ENCODE measurements at regions not wholly inside any gene's neighbourhood (a gene's known extent, or its start where the extent isn't known, plus 50 kb on each side); places are given as distances from the start of the nearest gene placed in this dataset.
A peak's percentile ranks its signal among the peaks of the same experiment; 100 is the strongest.
"Not testable (repeated sequence)": the region's sequence is repeated elsewhere in the genome, so short reads cannot be mapped to it uniquely, and the experiment has no call there.

DNA sequence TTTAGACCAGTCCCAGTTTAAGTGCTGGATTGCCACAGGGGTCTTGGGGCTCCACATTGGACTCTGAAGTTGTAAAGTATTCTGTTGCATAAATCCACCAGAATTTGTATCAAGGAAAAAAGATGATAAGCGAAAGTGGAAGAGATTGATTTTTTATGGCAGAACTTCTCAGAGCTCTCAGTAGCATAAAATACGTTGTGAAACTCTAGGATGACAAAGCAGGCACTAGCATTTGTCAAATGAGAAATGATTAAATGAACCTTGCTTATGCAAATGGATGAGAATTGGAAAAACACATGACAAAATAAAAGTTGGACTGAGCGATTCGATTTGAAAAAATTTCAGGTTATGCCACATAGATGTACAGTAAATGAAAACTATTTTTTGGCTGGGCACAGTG, 253.8 kb upstream of the RAB4A start:
- no peak for DNase-seq

DNA sequence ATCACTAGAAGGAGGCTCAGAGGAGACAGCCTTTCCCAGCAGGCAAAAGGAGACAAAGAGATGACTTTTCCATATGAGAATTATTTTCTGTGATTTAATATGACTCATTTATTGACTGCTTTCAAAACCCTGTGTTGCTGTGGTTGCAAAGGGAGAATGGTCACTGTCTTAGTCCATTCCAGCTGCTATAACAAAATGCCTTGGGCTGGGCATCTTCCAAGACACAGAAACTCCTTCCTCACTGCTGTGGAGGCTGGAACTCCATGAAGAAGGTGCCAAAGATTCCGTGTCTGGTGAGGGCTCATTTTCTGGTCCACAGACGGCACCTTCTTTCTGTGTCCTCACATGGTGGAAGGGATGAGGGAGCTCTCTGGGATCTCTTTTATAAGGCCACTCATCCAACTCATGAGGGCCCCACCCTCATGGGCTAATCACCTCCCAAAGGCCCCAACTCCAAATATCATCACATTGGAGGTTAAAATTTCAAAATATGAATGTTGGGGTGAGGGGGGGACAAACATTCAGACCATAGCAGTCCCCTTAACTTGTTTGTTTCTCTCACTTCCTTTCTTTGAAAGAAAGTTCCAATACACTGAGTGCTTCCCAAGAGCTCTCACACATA, 252.1 kb upstream of the RAB4A start:
- DNase-seq, result no peak

DNA sequence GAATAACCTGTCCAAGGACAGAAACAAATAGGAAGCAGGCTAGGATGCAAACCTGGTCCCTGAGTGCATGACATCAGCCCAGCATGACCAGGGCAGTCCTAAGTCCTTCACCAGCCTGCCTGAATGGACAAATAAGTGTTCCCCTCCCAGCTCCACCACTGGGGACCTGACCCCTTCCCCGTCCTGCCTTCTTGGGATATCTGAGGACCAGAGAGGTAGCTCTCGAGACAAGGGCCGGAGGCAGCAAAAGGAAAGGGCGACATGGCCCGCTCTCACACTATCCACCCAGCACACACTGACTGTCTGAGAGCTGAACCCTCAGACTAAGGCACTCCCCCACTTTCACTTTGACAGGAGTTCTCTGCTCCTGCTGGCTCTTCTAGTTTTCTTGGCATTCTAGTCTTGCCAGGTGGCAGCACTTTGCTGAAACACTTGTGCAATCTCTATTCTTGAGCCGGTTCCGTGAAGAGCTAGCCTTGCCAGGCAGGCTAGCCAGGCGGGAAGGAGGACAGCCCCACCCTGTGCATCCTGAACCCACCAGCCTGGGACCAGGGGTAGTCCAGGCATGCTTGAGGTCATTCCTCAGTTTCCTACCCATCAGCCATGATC, 251.1 kb upstream of the RAB4A start:
- no peak for DNase-seq

DNA sequence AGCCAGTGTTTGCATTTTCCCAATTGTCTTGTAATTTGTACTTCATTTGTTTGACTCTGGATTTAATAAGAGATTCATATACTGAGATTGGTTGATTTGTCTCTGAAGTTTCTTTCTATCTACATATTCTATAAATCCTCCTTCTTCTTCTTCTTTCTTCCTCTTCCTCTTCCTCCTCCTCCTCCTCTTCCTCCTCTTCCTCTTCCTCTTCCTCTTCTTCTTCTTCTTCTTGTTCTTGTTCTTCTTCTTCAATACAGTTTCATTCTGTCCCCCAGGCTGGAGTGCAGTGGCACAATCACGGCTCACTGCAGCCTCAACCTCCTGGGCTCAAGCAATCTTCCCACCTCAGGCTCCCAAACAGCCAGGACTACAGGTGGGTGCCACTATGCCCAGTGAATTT, 249.9 kb upstream of the RAB4A start:
- DNase-seq, result not testable (repeated sequence)

DNA sequence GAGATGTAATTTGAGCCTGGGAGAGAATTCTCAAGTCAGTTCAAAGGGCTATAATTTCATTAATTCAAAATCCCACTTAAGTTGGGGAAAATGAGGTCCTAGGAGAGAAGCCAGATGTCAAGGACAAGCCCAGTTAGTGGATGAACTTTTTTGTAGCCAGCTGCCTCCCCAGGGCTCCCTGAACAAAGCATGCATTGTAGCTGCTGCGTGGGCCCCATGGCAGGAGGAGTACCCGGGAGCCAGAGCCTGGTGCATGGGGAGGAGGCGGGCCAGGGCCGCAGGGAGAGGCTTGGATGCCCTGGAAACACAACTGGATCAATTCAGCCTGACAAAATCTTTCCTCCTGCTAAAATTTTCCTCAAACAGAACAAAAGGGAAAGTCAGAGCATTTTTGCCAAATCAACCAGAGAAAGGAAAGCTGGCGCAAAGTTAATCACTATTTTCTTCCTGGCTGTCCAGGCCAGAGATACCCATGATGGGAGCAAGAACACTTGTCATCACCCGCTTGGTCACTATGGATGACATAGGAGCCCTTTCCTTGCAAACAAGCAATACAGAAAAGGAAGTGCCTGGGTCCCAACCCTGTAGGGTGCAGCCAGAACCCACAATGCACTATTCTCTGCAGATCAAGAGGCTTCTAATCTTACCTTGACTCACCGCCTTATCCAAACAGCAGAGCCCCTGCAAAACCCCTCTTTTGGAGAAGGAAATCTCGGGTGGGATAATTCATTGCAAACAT, 248.1 kb upstream of the RAB4A start:
- DNase-seq, result no peak

DNA sequence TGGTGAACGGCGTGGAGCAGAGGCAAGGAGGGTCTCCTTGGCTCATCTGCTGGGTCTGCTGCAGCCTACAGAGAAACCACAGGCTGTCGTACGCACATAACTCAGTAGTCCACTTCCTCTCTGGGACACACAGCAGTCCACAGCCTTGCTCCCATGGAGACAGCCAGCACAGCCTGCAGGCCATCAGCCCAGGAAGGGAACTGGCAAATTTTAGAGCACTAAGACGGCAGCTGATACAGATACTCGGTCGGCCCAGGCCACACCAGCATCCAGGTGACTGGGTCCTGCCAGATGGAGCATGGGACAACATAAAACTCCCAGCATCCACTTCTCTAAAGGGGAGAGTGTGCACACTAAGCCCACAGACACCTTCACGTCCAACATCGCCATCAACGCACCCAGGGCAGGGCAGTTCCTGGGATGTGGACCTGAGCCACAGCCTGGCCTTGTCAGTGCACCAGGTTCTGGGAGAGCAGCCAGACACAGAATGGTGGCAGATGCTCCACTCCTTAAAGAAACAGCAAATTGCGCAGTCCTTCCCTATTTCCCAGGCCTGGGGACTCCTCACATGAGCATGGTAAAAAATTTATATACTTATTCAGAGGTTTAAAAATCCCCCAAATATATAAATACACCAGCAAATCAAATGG, 247.1 kb upstream of the RAB4A start:
- no peak for DNase-seq

DNA sequence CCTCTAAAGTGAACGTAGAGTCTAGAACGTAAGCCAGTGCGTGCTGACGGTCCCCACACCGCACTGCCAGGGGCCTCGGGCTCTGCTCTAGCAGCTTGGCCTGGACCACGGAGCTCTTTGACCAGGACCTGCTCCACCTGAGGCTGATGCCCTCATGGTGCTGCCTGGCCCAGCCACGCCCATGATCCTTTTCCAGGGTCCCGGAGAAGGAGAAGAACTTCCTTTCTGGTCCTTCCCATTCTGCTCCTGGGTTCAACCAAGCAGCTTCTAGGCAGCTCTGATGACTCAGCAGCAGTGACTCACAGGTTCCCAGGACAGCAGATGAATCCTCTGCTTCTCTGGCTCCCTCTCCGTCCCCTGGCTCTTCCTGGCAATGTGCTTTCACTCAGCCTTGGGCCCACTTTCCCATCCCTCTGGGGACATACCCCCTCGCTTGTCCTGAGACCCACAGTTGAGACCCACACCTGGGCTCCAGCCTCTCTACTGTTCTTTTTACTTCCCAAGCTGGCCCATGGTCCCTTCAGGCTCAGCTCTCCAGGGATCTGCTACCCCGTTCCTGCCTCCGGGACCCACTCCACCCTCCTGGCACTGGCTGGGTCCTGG, 246.3 kb upstream of the RAB4A start:
- DNase-seq, result peak; percentile 89

DNA sequence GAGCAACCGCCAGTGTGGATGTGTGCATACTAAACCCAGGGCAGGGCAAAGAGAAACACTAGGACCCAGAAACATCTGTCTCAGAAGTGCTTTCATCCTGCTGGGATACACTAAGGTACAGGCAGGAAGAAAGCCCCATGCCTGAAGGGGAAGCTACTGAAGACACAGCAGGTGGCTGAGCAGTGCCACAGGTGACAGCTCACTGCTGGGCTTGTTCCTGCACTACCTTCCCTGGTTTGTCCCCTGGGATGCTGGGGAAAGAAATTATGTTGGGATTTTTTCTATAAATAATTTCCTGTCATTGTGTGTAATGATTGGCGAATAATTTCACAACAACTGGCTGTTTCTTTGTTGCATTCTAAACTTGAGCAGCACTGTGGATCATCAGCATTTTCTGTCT, 245.3 kb upstream of the RAB4A start:
- no peak for DNase-seq

DNA sequence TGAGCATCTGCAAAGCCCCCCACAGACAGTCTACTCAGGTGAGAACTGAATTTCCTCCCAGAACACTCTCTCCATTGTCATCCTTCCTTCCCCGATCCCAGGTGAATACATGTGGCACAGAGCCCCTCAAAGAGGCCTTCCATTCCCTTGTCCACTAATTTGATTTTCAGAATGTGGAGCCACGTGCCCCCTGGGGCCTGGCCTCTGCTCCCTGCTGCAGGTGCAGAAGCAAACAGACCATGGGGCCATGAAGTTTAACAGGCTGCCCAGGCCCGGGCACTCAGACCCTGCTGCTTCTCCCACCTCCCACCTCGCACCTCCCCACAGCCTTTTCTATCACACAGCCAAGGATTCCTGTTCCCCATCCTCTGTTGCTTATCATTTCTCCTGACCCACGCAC, 243.8 kb upstream of the RAB4A start:
- no peak for DNase-seq

DNA sequence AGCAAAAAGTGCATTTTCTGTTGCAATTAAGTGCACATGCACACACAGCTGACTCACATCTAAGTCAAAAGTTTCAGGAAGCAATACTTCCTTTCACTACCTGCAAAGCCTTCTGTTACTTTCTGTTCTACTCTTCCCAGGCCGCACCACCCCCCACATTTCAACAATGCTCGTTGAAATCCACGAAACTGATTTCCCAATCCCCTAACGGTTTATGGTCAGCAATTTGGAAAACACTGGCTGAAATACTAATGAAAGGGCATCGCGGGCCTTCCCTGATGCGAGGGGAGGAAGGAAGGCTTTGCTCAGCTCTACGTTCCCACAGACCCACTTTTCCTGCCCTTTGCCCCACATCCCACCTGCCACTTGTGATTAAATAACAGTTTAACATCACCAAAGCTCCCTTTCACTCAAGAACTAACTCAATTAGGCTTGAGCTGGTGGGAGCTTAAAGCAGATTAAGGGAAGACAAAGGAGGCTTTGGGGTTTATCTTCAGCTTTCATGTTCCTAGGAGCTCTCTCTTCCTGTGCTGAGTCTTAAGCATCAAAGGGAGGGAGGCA, 243.2 kb upstream of the RAB4A start:
- DNase-seq, result peak; percentile 49

DNA sequence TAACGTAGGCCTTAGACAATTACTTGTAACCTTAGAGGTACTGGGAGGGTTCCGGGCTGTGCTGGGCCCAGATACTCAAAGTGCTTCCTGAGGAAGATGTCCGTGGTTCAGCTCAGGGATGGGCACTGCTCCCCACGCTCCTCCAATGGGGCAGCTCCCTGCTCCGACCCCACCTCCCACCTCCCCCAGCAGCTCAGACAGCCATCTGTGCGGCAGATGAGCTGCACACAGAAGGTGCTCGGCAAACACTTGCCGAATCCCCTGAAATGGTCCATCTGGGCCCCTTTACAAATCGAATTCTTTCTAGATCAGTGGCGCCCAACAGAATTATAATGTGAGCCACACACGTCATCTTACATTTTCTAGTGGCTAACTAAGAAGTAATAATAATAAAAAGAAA, 242.4 kb upstream of the RAB4A start:
- DNase-seq, result peak; percentile 11

DNA sequence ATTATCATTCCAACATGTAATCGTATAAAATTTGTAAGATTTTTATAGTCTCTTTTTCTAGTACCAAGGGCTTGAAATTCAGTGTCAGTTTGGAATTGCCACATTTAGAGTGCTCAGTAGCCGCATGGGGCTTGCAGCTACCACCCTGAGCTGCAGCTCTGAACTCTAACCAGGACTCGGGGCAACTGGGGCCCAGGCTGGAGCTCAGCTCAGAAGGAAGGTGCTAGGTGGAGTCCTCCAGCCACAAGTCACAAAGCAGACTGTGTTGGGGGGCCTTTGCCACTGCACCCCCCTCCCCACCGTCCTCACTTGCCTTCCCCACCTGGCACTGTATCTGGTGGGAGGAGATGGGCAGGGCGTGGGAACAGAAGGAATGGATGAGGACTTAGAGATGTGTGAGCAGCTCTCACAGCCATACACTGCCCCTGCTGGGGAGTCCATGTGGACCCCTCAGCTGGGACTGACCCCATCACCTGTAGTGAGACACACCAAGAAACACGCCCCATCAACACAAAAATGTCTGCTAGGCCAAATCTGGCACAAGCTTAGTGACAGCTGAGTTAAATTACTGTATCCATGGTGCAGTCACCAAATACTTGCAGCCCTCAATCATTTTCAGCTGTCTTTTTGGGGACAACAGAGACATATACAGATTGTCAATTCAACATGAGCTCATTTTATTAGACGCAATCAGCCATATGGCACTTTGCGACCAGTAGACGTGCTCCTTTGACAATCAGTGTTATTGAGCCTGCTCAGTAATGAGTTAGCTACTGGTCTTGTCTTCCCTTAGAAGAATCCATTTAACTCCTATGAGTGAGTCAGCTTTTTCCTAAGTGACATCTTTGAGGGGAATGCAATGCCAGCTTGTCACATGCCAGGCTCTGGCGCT, 241.7 kb upstream of the RAB4A start:
- DNase-seq, result peak; percentile 23

DNA sequence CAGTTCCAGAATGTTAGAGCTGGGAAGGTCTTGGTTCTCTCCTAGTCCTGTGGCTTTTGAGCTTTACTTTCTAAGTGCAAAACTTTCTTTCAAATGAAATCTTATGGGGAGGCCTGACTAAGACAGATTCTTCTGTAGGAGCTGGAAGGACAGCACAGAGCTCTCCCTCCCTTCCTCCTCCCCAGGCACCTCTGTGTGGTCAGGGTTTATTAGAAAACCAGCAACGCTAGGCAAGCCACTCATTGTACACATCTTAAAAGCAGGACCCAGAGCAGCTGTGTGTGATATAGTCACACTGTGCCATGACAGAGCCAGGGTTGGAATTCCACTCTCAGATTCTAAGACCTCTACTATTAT, 241.1 kb upstream of the RAB4A start:
- no peak for DNase-seq

DNA sequence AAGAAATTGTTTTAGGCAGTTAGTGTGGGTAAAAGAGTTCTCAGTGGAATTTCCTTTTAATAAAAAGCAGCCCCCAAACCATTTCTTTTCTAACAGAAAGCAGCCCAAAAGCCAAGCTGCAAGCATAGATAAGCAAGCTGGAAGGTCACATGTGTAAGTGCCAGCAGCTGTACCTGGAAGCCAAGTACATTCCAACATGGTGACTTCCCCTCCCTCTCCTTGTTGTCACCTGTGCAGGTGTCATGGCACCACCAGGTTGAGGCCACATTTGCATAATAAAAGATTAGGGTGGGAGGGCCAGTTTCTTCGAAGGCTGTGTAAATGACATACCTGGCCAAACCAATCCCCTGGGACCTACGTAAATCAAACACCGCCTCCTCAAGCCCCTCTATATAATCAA, 240.3 kb upstream of the RAB4A start:
- no peak for DNase-seq

DNA sequence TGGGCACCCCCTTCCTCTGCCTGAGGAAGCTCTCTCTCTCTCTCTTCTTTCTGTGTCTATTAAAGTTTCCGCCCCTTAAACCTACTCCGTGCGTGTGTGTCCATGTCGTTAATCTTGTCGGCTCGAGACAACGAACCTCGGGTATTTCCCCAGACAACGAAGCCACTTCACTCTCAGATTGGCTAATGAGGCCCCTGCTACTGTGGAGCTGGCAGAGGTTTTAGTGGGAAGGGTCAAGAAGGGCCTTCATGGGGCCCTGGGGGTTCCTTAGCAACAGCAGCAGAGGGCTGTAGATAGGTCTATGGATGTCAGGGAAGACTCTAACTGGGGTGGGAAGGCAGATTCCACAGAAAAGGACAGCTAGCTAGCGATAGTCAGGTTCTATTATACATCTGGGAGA, 239.8 kb upstream of the RAB4A start:
- no peak for DNase-seq

DNA sequence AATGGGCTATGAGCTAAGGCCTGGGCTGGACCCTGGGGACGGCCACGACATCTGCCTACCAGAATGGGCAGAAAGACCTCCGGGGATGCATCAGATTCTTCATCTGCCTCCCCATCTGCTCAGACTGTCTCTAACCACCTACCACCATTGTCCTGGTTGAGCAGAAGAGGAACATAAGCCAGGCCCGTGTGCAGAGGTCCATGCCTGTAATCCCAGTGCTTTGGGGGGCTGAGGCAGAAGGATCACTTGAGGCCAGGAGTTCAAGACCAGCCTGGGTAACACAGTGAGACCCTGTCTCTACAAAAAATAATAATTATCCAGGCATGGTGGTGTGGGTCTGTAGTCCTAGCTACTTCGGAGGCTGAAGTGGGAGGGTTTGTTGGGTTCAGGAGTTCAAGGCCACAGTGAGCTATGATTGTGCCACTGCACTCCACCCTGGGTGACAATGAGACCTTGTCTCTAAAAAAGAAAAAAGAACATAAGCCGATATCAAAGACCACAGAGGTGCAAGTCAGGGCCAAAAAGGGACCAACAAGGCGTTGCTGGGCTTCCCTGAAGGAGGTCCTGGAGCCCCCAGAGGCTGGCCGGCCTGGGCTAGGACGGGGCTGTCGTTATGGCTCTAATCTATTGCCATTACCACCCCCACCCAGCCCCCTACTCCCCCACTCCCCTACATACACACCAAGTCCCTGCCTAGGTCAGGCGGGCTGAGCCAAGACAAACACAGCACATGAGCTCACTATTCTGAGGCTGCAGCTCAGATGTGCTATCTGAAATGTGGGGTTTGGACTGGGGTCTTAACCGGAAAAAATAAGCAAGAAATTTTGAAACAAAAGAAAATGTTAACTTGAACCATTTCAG, 239.2 kb upstream of the RAB4A start:
- DNase-seq, result no peak

DNA sequence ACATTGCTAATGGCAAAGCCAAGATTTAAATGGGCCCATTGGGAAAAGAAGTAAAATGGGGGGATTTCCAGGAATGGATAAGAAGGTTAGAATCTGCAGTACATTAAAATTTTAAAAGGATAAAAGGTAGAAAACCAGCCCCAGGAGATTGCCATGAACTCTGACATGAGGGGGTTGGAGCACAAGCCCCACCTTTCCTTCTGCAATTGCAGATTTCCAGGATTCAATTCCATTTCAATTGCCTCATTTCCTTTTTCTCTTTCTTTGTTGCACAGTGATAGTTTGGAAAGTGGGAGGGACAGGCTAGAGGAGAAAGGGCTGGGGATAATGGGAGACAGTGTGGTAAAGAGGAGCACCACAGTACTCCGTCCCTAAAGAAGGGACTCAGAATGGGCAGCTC, 238.5 kb upstream of the RAB4A start:
- peak; percentile 33 for DNase-seq

DNA sequence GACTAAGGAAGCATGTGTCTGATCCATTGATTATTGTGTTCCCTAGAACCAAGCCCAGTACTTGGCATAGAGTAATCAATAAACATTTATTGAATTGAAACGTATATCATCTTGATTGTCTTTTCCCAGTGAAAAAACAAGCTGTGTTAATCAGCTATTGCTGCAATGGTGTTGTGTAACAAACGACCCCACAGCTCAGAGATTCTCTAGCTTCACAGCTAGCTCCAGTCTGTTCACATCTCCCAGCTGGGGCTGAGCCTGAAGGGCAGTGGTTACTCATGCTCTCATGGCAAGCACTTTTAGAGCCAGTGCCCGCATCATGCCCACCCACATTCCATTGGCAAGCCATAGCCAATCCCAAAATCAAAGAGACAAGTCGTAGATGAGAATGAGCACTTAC, 237.4 kb upstream of the RAB4A start:
- no peak for DNase-seq

DNA sequence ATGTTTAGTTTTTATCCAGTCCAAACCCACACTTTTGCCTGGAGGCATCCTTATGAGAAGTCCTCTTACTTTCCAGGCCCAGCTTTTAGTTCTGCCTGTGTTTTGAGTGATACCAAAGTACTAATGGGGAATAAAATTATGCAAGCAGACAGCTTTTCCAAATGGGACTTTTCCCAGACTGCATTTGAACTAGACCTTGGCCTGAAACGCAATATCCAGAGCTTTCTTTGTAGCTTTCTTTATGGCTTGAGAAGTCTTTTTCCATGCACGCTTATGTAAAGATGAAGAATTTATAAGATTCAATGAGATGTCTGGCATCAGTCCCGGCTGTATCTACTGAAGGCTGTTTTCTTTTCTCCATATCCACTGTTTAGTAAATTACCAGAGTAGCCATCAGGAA, 236.6 kb upstream of the RAB4A start:
- no peak for DNase-seq

DNA sequence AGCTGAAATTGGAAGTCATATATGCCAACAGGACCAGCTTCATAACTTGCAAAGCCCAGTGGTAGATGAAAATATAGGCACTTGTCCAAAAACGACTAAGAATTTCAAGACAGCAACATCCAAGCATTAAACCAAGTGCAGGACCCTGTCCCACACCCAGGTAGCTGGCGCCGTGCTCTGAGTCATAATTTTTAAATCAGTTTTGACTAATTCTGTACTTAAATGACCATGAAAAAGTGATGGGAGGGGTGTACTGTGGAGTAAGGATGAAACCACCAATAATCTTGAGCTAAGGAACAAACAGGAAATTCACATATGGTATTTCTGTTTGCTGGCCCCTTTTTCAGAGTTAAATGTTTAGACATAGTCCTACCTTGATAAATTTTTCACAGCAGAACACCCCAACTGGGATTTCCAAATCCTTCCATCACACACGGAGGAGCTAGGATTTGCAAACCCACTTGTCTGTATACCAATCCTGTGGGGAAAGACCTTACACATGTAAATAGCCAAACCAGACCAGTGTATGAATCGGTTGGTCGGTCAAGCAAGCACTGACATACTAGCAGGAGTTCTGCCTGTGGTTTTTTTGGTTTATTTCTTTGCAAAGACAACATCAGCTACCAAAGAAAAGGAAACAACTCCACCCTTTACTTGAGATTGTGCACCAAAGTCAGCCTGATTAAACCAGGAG, 235.7 kb upstream of the RAB4A start:
- no peak for DNase-seq

DNA sequence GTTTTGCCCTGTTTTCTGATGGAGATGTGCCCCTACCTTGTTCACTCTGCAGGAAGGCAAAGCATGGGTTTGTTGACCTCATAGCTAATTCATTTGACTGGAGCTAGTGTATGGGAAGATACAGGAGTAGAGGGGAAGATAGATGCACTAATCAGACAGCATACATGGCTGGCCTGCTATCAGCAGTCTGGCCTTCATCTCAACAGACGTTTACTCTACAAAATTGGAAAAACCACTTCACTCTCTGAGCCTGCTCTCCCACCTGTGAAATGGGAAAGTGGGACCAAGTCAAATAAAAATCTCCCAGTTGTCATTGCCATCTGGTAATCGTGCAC, 235.2 kb upstream of the RAB4A start:
- DNase-seq, result no peak

Measured in fibroblast of skin of right quadriceps (primary cell).